ENCODE measurements at regions not wholly inside any gene's neighbourhood (a gene's known extent, or its start where the extent isn't known, plus 50 kb on each side); places are given as distances from the start of the nearest gene placed in this dataset.

GRCh38 chr7:45972629-45973312 lies 51.7 kb upstream of the IGFBP3 start:
- no peak for DNase-seq

GRCh38 chr7:45971661-45972175 lies 50.6 kb upstream of the IGFBP3 start:
- no peak for DNase-seq

- DNase-seq: no peak
Observed at GRCh38 chr7:45971171-45971570, 50.1 kb upstream of the IGFBP3 start.
